HEK293 (cell line): ENCODE measurements at regions not wholly inside any gene's neighbourhood (a gene's known extent, or its start where the extent isn't known, plus 50 kb on each side); places are given as distances from the start of the nearest gene placed in this dataset.

ENCODE experiments used
- CTCF ChIA-PET: fragments of 350-600 bp; formaldehyde crosslinking; extraction: SDS; loops from one replicate; lab custom pipeline; 2021; ENCODE audit warnings: antibody characterized with exemption; lab: Yijun Ruan, JAX
- POLR2A ChIA-PET: fragments of 300-600 bp; formaldehyde crosslinking; extraction: SDS; loops from one replicate; lab custom pipeline; 2020; ENCODE audit warnings: antibody characterized with exemption, inconsistent platforms; lab: Yijun Ruan, JAX
- H3K27ac ChIP-seq: fragments of 200-500 bp; sonication (Bioruptor generic); 2 replicates; pipeline ENCODE4 v1.5.1; 2014; ENCODE audit warnings: low read depth, low read length, control low read depth, inconsistent platforms; ENCODE audit errors: extremely low read depth
- H3K36me3 ChIP-seq, 2 experiments: fragments of 200-500 bp in 1 of 2; sonication (Bioruptor generic) in 1 of 2; 1 replicate in 1 of 2; 2 replicates in 1 of 2; pipeline ENCODE4 v1.5.1; 2014 to 2017; ENCODE audit warnings: inconsistent platforms in 2 of 2, low read length in 2 of 2; ENCODE audit not compliant: control insufficient read depth in 2 of 2, insufficient read depth in 1 of 2
- H3K4me1 ChIP-seq: fragments of 200-500 bp; sonication (Bioruptor generic); 2 replicates; pipeline ENCODE4 v1.5.1; 2014; ENCODE audit warnings: mild to moderate bottlenecking, low read length, inconsistent platforms; ENCODE audit not compliant: control insufficient read depth, insufficient read depth
- H3K4me3 ChIP-seq: 2 replicates; pipeline ENCODE4 v1.5.1; 2011; ENCODE audit warnings: low read depth, mild to moderate bottlenecking, control low read depth, low read length, moderate library complexity
- H3K9me3 ChIP-seq: fragments of 200-500 bp; sonication (Bioruptor generic); 2 replicates; pipeline ENCODE4 v1.5.1; 2014; ENCODE audit warnings: low read depth, low read length, inconsistent platforms; ENCODE audit not compliant: control insufficient read depth, insufficient read depth
- GFI1B ChIP-seq: fragments of 450-650 bp; formaldehyde crosslinking; IDR thresholded peaks from 2 replicates; pipeline ENCODE4 v1.5.1; 2016; ENCODE audit warnings: missing biosample characterization, missing genetic modification characterization
- GLI2 ChIP-seq: fragments of 450-650 bp; formaldehyde crosslinking; IDR thresholded peaks from 2 replicates; pipeline ENCODE4; 2017; ENCODE audit warnings: missing biosample characterization, missing genetic modification characterization, low read depth, borderline replicate concordance
- GLIS1 ChIP-seq: fragments of 450-650 bp; formaldehyde crosslinking; IDR thresholded peaks from 2 replicates; pipeline ENCODE4 v1.5.1; 2016; ENCODE audit warnings: missing biosample characterization, missing genetic modification characterization
- HOXA7 ChIP-seq: sonication (generic); formaldehyde crosslinking; IDR thresholded peaks from 2 replicates; pipeline ENCODE4 v1.8.1; 2022; ENCODE audit warnings: missing genetic modification reagents, borderline replicate concordance
- KLF7 ChIP-seq: fragments of 450-650 bp; formaldehyde crosslinking; IDR thresholded peaks from 2 replicates; pipeline ENCODE4 v1.5.1; 2016; ENCODE audit warnings: missing biosample characterization, missing genetic modification characterization, borderline replicate concordance
- PATZ1 ChIP-seq: fragments of 450-650 bp; formaldehyde crosslinking; IDR thresholded peaks from 2 replicates; pipeline ENCODE4 v1.5.1; 2016; ENCODE audit warnings: missing biosample characterization, missing genetic modification characterization
- SCRT2 ChIP-seq: fragments of 450-650 bp; formaldehyde crosslinking; IDR thresholded peaks from 2 replicates; pipeline ENCODE4 v1.5.1; 2016; ENCODE audit warnings: missing biosample characterization, missing genetic modification characterization
- SP2 ChIP-seq: fragments of 450-650 bp; formaldehyde crosslinking; IDR thresholded peaks from 2 replicates; pipeline ENCODE4 v1.5.1; 2016; ENCODE audit warnings: missing biosample characterization, missing genetic modification characterization
- ZBTB17 ChIP-seq: fragments of 450-650 bp; formaldehyde crosslinking; IDR thresholded peaks from 2 replicates; pipeline ENCODE4 v1.5.1; 2016; ENCODE audit warnings: missing biosample characterization, missing genetic modification characterization
- ZBTB21 ChIP-seq: fragments of 450-650 bp; formaldehyde crosslinking; IDR thresholded peaks from 2 replicates; pipeline ENCODE4 v1.5.1; 2017; ENCODE audit warnings: missing biosample characterization, missing genetic modification characterization
- ZEB2 ChIP-seq: fragments of 450-650 bp; formaldehyde crosslinking; IDR thresholded peaks from 2 replicates; pipeline ENCODE4 v1.5.1; 2016; ENCODE audit warnings: missing biosample characterization, missing genetic modification characterization
- ZNF10 ChIP-seq: fragments of 450-650 bp; formaldehyde crosslinking; IDR thresholded peaks from 2 replicates; pipeline ENCODE4 v1.5.1; 2017; ENCODE audit warnings: missing biosample characterization, missing genetic modification characterization
- ZNF121 ChIP-seq: fragments of 450-650 bp; formaldehyde crosslinking; IDR thresholded peaks from 2 replicates; pipeline ENCODE4 v1.5.1; 2016; ENCODE audit warnings: missing biosample characterization, missing genetic modification characterization
- ZNF146 ChIP-seq: fragments of 450-650 bp; formaldehyde crosslinking; IDR thresholded peaks from 2 replicates; pipeline ENCODE4 v1.5.1; 2016; ENCODE audit warnings: missing biosample characterization, missing genetic modification characterization
- ZNF221 ChIP-seq: fragments of 450-650 bp; formaldehyde crosslinking; IDR thresholded peaks from 2 replicates; pipeline ENCODE4 v1.5.1; 2017; ENCODE audit warnings: missing biosample characterization, missing genetic modification characterization, borderline replicate concordance
- ZNF239 ChIP-seq: fragments of 450-650 bp; formaldehyde crosslinking; IDR thresholded peaks from 2 replicates; pipeline ENCODE4 v1.5.1; 2016; ENCODE audit warnings: missing biosample characterization, missing genetic modification characterization
- ZNF394 ChIP-seq: fragments of 450-650 bp; formaldehyde crosslinking; IDR thresholded peaks from 2 replicates; pipeline ENCODE4 v1.5.1; 2016; ENCODE audit warnings: missing biosample characterization, missing genetic modification characterization, mild to moderate bottlenecking, moderate library complexity, borderline replicate concordance
- ZNF426 ChIP-seq: fragments of 450-650 bp; formaldehyde crosslinking; IDR thresholded peaks from 2 replicates; pipeline ENCODE4 v1.5.1; 2017; ENCODE audit warnings: missing biosample characterization, missing genetic modification characterization, mild to moderate bottlenecking, inconsistent platforms, moderate library complexity
- ZNF529 ChIP-seq: fragments of 450-650 bp; formaldehyde crosslinking; IDR thresholded peaks from 2 replicates; pipeline ENCODE4 v1.5.1; 2017; ENCODE audit warnings: missing genetic modification characterization, missing biosample characterization; ENCODE audit not compliant: insufficient replicate concordance
- ZNF530 ChIP-seq: fragments of 450-650 bp; formaldehyde crosslinking; IDR thresholded peaks from 2 replicates; pipeline ENCODE4 v1.5.1; 2016; ENCODE audit warnings: low read depth, missing biosample characterization, missing genetic modification characterization
- ZNF561 ChIP-seq: fragments of 450-650 bp; IDR thresholded peaks from 2 replicates; pipeline ENCODE4 v1.5.1; 2018; ENCODE audit warnings: missing biosample characterization, missing genetic modification characterization, borderline replicate concordance
- ZNF600 ChIP-seq: fragments of 450-650 bp; formaldehyde crosslinking; IDR thresholded peaks from 2 replicates; pipeline ENCODE4 v1.5.1; 2016; ENCODE audit warnings: missing biosample characterization, missing genetic modification characterization
- ZNF660 ChIP-seq: fragments of 450-650 bp; IDR thresholded peaks from 2 replicates; pipeline ENCODE4 v1.5.1; 2018; ENCODE audit warnings: missing biosample characterization, mild to moderate bottlenecking, missing genetic modification characterization

GRCh38 chr4:64014647-64015046 lies 394.6 kb downstream of the TECRL start (continued):
- TF ChIP-seq ZNF394 (tag by site-specific recombination) (no peak), SP2 (no peak), KLF7 (tag by site-specific recombination) (no peak), ZBTB21 (tag by site-specific recombination) (no peak), SCRT2 (tag by site-specific recombination) (no peak), ZNF600 (no peak)

GRCh38 chr4:64001229-64001898 lies 407.9 kb downstream of the TECRL start:
- no peak for TF ChIP-seq ZEB2 (tag by site-specific recombination)
- TF ChIP-seq ZNF239 (tag by site-specific recombination): no peak
- TF ChIP-seq SP2: no peak
- no peak for TF ChIP-seq ZBTB17 (tag by site-specific recombination)
- TF ChIP-seq ZNF121 (tag by site-specific recombination): no peak
- TF ChIP-seq GLI2 (tag by site-specific recombination): no peak
- TF ChIP-seq ZNF146 (tag by site-specific recombination): no peak
- TF ChIP-seq ZNF221 (tag by site-specific recombination): no peak
- no peak for TF ChIP-seq ZNF561

GRCh38 chr4:64000241-64000640 lies 409.0 kb downstream of the TECRL start:
- ChIA-PET CTCF (no interaction called here), POLR2A (no interaction called here)
- H3K9me3 ChIP-seq: no peaks in the 10 kb centered on the region
- H3K36me3 ChIP-seq: no peaks in the 10 kb centered on the region
- TF ChIP-seq GFI1B (tag by site-specific recombination): no peak
- TF ChIP-seq ZNF10 (tag by site-specific recombination): no peak
- TF ChIP-seq GLIS1: no peak
- no peak for TF ChIP-seq ZNF529 (tag by site-specific recombination)
- TF ChIP-seq ZNF426 (tag by site-specific recombination): no peak
- no peak for TF ChIP-seq ZNF530 (tag by site-specific recombination)
- TF ChIP-seq HOXA7 (CRISPR knock-in tag): no peak
- TF ChIP-seq PATZ1 (tag by site-specific recombination): no peak
- no peak for TF ChIP-seq ZNF660 (tag by site-specific recombination)
- H3K4me1 ChIP-seq: no peaks in the 10 kb centered on the region
- H3K4me3 ChIP-seq: no peak overlapping the region
- H3K27ac ChIP-seq: no peak overlapping the region

More at GRCh38 chr4:64001229-64001898, 407.9 kb downstream of the TECRL start:
- H3K36me3 ChIP-seq: no peaks in the 10 kb centered on the region
- ChIA-PET CTCF (no interaction called here), POLR2A (no interaction called here)
- no peaks in the 10 kb centered on the region for H3K4me1 ChIP-seq
- H3K4me3 ChIP-seq: no peak overlapping the region
- H3K27ac ChIP-seq: no peak overlapping the region
- no peaks in the 10 kb centered on the region for H3K9me3 ChIP-seq
